ENCODE measurements at regions not wholly inside any gene's neighbourhood (a gene's known extent, or its start where the extent isn't known, plus 50 kb on each side); places are given as distances from the start of the nearest gene placed in this dataset.
"Not testable (repeated sequence)": the region's sequence is repeated elsewhere in the genome, so short reads cannot be mapped to it uniquely, and the experiment has no call there.

DNA sequence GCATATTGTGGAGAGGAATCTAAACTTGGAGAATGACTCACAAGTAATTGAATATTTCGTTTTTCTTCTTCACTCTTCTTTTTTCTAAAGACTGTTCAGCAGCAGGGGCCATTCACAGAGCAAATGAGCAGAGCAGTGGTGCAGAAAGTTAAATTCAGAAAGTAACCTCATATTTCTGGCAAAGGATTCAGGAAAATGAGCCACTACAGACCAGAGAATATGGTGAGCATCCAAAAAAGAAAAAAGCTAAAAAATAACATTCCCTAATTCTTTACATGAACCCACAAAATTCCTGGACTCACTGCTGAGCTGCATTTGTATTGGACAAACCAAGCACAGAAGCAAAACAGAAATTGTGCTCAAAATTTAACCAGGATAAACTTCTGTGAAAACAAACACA lies 1486.8 kb upstream of the C9orf72 start:
- peak; percentile 31 for DNase-seq

DNA sequence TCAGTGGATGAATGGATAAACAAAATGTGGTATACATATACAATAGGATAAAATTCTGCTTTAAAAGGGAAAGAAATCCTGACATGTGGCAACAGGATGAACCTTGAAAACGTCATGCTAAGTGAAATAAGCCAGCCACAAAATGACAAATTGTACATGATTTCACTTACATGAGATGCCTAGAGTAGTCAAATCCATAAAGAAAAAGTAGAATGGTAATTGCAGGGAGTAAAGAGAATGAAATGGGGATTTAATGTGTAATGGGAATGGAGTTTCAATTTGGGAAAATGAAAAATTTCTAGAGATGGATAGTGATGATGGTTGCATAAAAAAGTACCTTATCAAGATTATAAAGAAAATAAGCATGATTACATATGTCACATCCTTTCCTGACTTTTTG lies 1489.2 kb upstream of the C9orf72 start:
- DNase-seq = no peak

- DNase-seq = no peak
Observed at GRCh38 chr9:29063031-29063430, 1489.8 kb upstream of the C9orf72 start.

DNA sequence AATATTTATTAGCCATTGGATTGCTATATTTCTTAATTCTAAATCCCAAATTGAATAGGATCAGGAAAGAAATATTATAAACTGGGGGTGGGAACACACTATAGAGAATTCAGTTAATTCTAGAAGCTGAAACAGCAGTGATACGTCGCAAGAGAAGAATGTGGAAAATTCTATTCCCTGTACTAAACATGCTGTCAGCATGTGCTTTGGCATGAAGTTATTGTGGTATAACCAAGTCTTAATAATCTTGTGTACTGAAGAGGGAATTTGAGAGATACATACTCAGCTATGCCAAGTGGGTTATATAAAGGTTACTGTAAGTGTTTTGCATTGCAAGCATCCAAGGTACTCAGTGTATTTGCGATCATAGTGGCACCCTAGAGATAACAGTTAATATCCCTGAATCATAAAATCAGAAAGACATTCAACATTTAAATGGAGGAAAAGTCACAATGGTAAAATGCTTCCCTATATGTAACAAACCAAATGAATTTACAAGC lies 1492.9 kb upstream of the C9orf72 start:
- no peak for DNase-seq

DNA sequence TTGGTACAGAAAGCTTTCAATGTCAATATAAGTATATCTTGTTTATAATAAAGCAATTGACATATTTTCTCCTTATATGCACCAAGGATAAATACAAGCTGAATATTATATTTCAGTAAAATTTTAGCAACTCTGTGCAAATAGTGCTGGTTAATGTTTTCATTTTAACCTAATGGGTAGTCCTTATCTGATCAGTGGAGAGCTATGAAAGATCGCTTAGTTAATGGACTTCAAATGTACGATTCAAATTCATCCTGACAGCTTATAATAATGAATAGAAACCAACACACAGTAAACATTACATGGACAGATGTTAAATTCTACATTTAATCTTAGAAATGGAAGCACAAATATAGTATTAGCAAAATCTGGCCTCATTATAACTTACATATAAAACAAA lies 1495.2 kb upstream of the C9orf72 start:
- DNase-seq = peak; percentile 33

DNA sequence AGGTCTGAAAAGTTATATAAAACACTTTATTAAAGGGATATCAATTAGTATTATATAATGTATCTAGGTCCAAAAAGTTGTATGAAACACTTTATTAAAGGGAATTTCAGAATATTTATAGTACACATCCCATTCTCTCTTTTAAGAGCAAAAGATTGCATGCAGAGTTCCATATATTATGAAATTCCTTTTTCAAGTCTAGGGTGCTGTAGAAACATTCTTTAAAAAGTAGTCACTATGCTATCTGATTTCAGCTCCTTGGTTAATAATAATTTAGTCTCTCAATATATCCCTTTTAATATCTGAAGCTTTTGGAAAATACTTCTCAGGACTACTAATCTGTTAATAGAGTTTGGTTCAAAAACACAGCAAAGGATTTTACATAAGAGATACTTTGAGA lies 1496.1 kb upstream of the C9orf72 start:
- no peak for DNase-seq

DNA sequence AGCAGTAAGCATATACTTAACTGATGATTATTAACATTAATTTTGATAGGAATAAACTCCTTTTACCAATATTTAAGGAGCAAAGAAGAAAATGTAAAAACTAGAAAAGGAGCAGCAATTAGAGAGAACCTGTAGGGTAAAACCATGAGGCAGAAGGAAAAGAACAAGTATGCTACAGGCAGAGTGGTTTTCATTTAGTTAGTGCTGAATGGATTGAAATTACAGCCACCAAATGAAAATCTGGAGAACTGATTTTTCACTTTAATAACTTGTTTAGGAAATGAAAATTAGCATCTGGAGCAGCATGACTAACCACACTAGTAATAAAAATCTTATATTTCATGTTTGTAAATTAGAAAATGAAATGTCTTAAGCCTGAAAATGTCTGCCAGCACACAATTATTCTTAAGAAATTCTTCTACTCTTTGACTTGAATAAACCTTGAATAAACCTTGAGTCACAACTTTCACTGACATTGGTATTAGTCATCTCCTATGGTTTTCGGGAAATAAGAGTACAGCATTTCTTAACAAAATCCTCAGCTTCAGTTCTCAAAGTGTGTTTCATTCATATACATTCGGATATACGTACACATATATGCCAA lies 1504.9 kb upstream of the C9orf72 start:
- DNase-seq = peak; percentile 44

GRCh38 chr9:29100762-29101161 lies 1527.5 kb upstream of the C9orf72 start:
- DNase-seq = no peak

DNA sequence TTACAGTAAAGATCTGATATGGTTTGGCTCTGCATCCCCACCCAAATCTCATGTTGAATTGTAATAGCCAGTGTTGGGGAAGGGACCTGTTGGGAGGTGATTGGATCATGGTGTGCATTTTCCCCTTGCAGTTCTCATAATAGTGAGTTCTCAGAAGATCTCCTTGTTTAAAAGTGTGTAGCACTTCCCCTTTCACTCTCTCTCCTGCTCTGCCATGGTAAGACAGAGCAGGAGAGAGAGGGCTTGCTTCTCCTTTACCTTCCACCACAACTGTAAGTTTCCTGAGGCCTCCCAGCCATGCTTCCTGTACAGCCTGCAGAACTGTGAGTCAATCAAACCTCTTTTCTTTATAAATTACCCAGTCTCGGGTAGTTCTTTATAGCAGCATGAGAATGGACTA lies 1530.9 kb upstream of the C9orf72 start:
- not testable (repeated sequence) for DNase-seq

DNA sequence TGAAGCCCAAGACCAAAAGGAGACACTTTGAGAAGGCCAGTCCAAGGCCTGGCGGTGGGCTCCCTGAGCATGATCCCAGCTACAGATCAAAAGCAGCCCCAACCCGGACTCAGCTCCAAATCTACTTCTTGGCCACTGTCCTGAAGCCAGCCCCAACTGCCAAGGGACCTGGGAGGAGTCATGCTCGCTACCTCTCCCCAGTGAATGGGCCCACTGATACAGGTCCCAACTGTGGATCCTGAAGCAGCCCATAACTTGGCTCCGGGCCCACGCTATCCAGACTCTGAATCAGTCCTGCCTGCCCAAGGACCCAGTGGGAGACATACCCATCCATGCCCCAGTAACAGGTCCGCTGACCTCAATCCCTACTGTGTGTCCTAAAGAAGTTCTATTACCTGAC lies 1545.3 kb upstream of the C9orf72 start:
- DNase-seq = no peak

- no peak for DNase-seq
Observed at GRCh38 chr9:29126783-29127182, 1553.5 kb upstream of the C9orf72 start.

GRCh38 chr9:29129763-29130162 lies 1556.5 kb upstream of the C9orf72 start:
- peak; percentile 28 for DNase-seq

GRCh38 chr9:29144476-29144875 lies 1571.2 kb upstream of the C9orf72 start:
- DNase-seq = peak; percentile 76

DNA sequence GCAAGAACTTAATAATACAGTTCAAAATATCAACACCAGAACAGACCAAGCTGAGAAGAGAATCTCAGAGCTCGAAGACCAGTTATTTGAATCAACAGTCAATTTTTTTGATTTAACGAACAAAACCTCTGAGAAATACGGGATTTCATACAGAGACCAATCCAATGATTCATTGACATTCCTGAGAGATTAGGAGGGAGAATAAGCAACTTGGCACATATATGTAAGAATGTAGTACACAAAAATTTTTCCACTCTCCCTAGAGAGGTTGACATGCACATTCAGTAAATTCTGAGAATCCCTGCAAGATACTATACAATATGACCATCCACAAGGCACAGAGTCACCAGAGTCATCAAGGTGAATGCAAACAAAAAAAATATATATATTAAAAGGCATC lies 1577.3 kb upstream of the C9orf72 start:
- DNase-seq = no peak

- peak; percentile 98 for DNase-seq
Observed at GRCh38 chr9:29160763-29161353, 1587.6 kb upstream of the C9orf72 start.

DNA sequence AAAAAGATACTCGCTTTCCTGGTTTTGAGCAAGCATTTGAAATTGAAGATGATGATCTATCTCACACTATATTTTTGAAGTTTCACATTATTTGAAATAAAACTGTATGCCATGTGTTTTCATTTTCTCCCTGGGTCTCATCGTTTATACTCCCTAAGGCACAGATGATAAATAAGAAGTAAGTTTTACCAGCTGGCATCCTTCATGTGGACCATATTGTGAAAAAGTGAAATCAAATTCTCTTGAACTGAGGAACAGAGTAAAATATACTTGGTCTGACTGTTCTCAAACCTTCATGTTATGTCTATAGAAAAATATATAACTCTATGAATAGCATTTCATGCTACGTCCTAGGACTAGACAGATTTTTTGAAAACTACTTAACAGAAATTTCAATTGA lies 1600.9 kb upstream of the C9orf72 start:
- no peak for DNase-seq

- peak; percentile 30 for DNase-seq
Observed at GRCh38 chr9:29176231-29176630, 1603.0 kb upstream of the C9orf72 start.

GRCh38 chr9:29176786-29177185 lies 1603.5 kb upstream of the C9orf72 start:
- DNase-seq = peak; percentile 22

DNA sequence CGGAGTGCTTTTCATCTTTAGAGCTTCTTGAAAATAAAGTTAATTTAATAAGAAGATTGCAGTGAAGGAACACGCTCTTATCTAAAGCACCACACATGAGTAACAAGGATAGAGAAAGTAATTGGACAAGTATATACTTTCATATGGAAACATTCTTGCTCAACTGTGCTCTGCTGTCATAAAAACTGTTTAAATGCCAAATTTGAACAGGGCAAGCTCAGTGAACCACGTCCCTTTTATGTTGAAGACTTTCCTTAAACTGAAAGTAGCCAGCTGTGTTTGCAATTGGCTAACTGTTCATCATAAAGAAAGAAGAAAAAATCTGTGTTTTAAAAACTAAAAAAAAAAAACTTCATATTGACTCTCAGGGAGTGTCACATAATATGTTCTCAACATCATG lies 1610.7 kb upstream of the C9orf72 start:
- peak; percentile 79 for DNase-seq

- DNase-seq = not testable (repeated sequence)
Observed at GRCh38 chr9:29188771-29189170, 1615.5 kb upstream of the C9orf72 start.

- not testable (repeated sequence) for DNase-seq
Observed at GRCh38 chr9:29189221-29189620, 1615.9 kb upstream of the C9orf72 start.

- no peak for DNase-seq
Observed at GRCh38 chr9:29198861-29199260, 1625.6 kb upstream of the C9orf72 start.

DNA sequence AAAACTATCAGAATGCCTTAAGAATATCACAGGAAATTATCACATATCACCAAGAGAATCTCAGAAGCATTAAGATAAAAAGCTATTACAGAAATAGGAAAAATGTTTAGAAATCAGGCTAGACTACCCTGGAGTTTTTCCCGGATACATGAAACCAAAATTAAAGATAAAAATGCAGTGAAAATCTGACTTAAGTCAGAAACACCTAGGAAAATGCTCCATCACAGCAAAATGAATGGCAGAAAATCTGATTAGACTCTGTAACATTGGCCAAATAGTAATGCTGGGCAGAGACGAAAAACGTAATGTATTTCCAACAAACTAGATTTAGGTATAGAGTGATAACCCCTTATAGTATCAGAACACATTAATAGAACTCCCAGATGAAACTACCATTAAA lies 1626.7 kb upstream of the C9orf72 start:
- no peak for DNase-seq

DNA sequence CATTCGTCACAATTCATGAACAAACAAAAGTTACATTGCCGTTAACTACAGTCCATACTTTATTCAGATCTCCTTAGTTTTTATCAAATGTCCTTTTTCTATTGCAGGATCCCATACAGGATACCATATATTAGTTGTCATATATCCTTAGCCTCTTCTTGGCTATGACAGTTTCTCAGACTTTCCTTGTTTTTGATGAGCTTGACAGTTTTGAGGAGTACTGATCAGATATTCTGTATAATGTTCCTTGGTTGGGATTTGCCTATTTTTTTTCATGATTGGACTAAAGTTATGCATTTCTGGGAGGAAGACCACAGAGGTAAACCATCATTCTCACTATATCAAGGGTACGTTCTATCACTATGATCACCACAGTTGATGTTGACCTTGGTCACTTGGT lies 1627.4 kb upstream of the C9orf72 start:
- DNase-seq = no peak

Data from NCI-H69 (cell line).